OCI-LY1 (cell line): ENCODE measurements at regions not wholly inside any gene's neighbourhood (a gene's known extent, or its start where the extent isn't known, plus 50 kb on each side); places are given as distances from the start of the nearest gene placed in this dataset.

Experiments used
- CTCF ChIP-seq: fragments of 200-600 bp; sonication (generic), shearing (Covaris generic); IDR thresholded peaks from 2 replicates; pipeline ENCODE4 v1.5.1; 2017; ENCODE audit warnings: mild to moderate bottlenecking, antibody characterized with exemption, low read length, moderate library complexity, mixed read lengths
- EZH2 ChIP-seq: fragments of 200-600 bp; sonication (generic), shearing (Covaris generic); IDR thresholded peaks from 2 replicates; pipeline ENCODE4 v1.8.0; 2017; ENCODE audit warnings: borderline replicate concordance, mixed run types, mild to moderate bottlenecking, antibody characterized with exemption, low read length, moderate library complexity, mixed read lengths

- TF ChIP-seq CTCF (peak; percentile 96), EZH2 (no peak)
These were observed 542.3 kb downstream of the QKI start for GRCh38 chr6:163956571-163957407.
